HG03025 (cell line): ENCODE measurements at regions not wholly inside any gene's neighbourhood (a gene's known extent, or its start where the extent isn't known, plus 50 kb on each side); places are given as distances from the start of the nearest gene placed in this dataset.

Source experiments
- ATAC-seq: cut with Tn5 transposase; IDR thresholded peaks from one replicate; pipeline ENCODE4 v1.9.1; 2021; ENCODE audit warnings: mild to moderate bottlenecking, moderate library complexity; ENCODE audit not compliant: unreplicated experiment, low FRiP score

- no peak for ATAC-seq
These were observed 305.0 kb upstream of the MON1B start for GRCh38 chr16:76885776-76886537.

DNA sequence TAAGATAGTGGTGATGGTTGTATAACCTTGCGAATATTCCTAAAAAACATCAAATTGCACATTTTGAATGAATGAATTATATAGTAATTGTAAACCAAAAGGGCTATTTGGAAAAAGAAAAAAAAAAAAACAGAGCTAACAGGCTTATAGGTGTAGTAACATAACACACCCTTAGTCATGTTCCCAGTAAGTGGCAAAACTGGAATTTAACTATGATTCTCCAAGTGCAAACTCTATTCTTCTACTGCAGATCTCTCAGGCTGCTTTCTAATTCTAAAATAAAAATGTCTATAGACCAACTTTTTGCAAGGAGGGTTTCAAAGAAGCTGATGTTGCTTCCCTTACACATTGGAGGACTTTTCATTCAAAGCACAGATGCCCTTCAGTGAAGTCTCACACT lies 293.2 kb upstream of the MON1B start:
- ATAC-seq, result no peak

GRCh38 chr16:76899767-76900166 lies 291.2 kb upstream of the MON1B start:
- no peak for ATAC-seq

- no peak for ATAC-seq
These were observed 290.4 kb upstream of the MON1B start for GRCh38 chr16:76900285-76901263.

DNA sequence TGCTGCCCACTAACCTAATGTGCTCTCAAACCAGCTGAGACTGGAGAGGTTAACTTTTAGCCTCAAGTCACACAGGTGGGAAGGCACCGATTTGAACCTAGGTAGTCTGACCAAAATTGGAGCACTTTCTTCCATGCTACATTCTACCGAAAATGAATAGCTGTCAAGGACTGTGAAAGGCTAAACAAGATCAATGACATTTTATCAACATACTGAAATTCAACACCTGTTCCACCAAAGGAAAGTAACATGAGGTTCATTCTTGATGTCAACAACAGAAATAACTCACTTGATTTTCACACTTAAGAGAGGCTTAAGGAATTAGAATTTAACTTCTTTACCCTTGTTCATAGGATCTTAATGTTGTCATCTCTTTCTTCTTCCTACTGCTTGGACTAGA lies 284.4 kb upstream of the MON1B start:
- no peak for ATAC-seq

DNA sequence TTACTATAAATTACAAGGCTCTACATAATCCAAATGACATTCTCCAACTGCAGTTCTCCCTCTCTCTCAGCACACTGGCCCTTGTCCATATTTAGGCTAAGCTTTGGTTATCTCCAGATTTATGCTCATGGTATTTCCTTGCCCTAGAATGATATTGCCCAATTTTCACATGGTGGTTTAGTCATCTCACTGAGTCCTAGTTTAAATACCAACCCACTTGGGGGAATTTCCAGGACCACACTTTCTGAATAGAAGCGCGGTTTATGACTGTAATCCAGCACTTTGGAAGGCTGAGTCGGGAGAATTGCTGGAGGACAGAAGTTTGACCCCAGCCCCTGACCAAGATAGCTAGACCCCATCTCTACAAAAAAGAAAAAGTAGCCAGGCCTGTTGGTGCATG lies 280.1 kb upstream of the MON1B start:
- ATAC-seq, result no peak

DNA sequence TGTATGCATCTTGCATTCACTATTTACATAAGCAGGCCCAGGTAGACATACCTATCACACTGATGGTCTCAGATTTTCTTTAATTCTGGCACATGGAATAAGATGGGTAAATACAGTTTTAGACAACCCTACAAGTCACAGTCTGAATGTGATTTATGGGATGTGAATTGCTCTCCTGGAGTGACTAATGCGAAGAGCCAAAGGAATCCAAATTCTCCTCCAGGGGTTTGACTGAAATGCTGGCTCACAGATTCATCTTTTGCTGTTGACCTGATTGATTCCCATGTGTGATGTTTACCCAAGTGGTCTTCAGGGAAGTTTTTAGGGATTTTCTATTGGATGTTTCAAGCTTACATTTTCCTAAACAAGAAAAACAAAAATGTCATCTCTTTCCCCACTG lies 277.9 kb upstream of the MON1B start:
- ATAC-seq, result no peak

- no peak for ATAC-seq
These were observed 264.9 kb upstream of the MON1B start for GRCh38 chr16:76926042-76926441.

DNA sequence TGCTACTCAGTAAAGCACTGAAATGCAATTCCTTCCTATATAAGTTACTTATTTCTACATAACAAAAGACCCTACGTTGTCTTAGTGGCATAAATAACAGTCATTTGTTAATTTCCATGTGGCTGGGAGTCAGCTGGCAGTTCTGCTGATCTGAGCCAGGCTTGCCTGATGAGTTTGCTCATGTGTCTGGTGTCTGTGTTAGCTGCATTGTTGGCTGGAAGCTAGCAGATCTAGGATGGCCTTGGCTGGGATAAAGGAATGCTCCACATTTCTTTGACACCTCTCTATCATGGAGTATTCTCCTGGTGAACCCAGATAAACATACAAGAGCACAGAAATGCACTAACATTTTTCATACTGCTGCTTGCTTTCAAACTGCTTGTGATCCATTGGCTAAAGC lies 264.4 kb upstream of the MON1B start:
- ATAC-seq, result no peak

GRCh38 chr16:76931186-76931585 lies 259.8 kb upstream of the MON1B start:
- ATAC-seq, result no peak

DNA sequence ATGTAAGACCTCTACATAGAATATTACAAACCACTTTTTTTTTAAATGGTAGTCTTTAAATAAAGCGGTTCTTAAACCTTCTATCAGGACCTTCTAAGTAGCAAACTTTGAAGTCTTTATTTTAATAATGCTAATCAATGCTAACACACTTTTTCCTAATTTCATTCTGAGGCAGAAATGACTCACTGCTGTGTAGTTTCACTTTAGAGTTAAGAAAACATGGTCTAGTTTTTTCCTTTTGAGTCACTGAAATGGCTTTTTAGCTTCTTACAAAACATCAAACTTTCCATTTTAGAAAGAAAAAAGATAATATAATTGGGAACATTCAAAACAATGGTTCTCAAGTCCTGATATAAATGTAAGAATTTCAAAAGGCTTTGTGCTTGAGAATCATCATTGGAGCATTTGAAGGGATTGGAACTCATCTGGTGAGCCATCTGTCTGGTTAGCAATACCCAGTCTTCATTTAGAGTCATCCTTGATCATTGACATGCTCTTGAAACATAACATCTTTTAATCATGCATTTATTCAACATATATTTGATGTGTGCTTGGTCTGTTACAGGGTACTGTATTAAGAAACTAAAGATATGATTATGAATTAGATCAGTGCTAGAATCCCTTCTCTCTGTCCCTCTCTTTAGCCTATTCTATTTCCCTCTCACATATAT lies 258.3 kb upstream of the MON1B start:
- no peak for ATAC-seq

DNA sequence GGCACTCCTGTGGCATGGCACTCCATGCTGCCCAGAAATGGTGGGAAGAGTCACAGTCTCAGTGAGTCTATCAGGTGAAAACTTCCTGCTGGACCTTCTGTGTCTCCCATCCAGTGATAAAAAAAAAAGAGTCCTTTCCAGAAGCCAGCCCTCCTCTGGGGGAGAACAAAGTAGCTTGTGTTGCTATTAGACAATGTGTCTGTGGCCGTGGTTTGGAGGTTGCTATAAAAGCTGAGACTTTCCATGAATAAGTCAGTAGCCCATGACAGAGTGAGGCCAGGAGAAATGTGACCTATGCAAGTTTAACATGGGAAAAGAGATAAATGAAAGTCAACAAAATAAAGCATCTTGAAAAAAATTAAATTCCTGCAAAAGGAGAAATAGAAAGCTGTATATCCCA lies 250.7 kb upstream of the MON1B start:
- no peak for ATAC-seq

- no peak for ATAC-seq
These were observed 249.9 kb upstream of the MON1B start for GRCh38 chr16:76941113-76941512.

DNA sequence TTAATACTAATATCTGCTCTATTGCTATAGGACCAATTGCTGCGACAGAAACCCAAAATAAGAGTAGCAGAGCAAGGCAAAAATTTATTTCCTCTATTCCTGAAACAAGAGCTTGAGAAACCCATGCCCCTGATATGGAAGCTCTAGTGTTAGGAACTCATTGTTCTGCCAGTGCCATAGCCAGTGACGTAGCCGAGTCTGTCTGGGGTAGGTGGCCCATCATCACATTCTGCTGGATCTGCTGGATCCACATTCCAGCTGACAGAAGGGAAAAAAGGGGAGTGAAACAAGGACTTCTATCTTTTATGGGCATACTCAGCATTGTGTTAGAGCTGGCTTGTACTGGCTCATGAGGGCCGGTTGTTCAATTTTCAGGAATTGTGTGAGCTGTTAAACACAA lies 248.9 kb upstream of the MON1B start:
- ATAC-seq, result no peak

- ATAC-seq, result no peak
These were observed 247.1 kb upstream of the MON1B start for GRCh38 chr16:76943921-76944320.

DNA sequence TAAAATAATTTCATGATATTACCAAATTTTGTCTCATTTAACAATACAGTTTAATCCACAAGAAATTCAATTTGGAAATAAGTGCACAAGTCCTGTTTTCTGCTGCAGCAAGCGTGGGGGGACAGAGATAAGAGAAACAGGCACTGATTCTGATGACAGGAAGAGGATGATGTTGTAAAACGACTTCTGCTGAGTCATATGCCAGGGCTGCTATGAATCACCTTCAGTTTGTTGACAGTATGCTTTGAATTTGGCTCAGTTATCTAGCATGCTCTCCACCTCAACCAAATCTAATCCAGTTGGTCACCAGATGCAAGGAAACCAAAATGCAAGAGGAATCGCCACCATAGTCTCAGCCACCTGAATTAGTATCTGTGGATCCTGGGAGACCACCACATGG lies 244.1 kb upstream of the MON1B start:
- no peak for ATAC-seq

- no peak for ATAC-seq
These were observed 243.2 kb upstream of the MON1B start for GRCh38 chr16:76947749-76948148.

GRCh38 chr16:76955629-76956028 lies 235.4 kb upstream of the MON1B start:
- no peak for ATAC-seq

GRCh38 chr16:76956394-76956793 lies 234.6 kb upstream of the MON1B start:
- ATAC-seq, result no peak

DNA sequence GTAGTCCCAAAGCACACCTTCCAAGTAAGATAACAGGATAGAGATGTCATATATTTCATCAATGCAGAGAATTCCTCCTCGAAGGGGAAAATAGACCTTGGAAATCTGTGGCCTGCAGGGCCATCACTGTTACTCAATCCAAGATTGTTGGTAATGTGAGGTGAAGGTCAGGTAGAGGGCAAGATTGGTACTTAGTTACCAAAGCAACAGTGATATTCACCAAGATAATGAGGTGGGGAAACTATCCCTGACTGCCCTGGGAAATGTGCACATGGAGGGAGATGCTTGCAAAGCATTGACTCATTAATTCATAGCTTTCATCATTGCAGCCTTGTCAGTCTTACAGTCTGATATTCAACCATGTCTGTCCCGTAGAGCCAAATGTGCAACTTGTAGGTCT lies 234.1 kb upstream of the MON1B start:
- no peak for ATAC-seq

DNA sequence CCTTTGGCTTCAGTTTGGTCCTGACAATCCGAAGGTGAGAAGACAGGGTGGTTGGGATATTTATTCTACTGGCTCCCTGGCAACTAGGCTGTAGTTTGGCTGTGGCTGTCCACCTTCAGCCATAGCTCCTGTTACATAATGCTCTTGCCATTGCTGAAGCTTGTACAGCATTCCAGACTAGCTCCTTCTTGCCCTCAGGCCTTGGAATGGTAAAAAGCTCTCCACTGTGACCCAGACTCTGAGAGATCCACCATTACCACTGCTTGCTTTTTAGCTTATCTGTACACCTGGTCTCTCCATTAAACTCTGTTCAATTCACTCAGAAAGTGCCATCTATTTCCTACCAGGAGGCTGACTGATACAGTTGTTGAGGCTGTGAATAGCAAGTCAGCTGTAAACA lies 231.8 kb upstream of the MON1B start:
- ATAC-seq, result no peak
